AG04450 (cell line): ENCODE measurements at regions not wholly inside any gene's neighbourhood (a gene's known extent, or its start where the extent isn't known, plus 50 kb on each side); places are given as distances from the start of the nearest gene placed in this dataset.

Source experiments
- CTCF ChIA-PET: fragments of 300-600, 350-600 bp; formaldehyde crosslinking; extraction: SDS; loops from one replicate; lab custom pipeline; 2022; ENCODE audit warnings: antibody characterized with exemption, inconsistent platforms; lab: Charles Lee
- POLR2A ChIA-PET: fragments of 350-600 bp; formaldehyde crosslinking; extraction: SDS; loops from one replicate; lab custom pipeline; 2021; ENCODE audit warnings: antibody characterized with exemption, inconsistent platforms; lab: Yijun Ruan, JAX
- DNase-seq: peaks from one replicate; pipeline ENCODE4 v3.0.0-alpha.2; 2011; ENCODE audit warnings: low read depth, low spot score
- H3K27ac ChIP-seq: one replicate; pipeline ENCODE4 v1.5.1; 2012; ENCODE audit warnings: low read depth, low read length, control low read depth
- H3K27me3 ChIP-seq: one replicate; pipeline ENCODE4 v1.6.0; 2012; ENCODE audit warnings: low read length; ENCODE audit not compliant: control insufficient read depth, insufficient read depth
- H3K4me3 ChIP-seq: 2 replicates; pipeline ENCODE4 v1.5.1; 2011; ENCODE audit warnings: mild to moderate bottlenecking, low read depth, low read length, control low read depth
- H3K9me3 ChIP-seq: 2 replicates; pipeline ENCODE4 v1.5.1; 2012; ENCODE audit warnings: low read length; ENCODE audit not compliant: control insufficient read depth, insufficient read depth
- TF ChIP-seq, protein P1 (sequence below): IDR thresholded peaks from 2 replicates; pipeline ENCODE4 v1.5.1; 2011; ENCODE audit warnings: low read depth, low read length, control low read depth, inconsistent platforms

DNA sequence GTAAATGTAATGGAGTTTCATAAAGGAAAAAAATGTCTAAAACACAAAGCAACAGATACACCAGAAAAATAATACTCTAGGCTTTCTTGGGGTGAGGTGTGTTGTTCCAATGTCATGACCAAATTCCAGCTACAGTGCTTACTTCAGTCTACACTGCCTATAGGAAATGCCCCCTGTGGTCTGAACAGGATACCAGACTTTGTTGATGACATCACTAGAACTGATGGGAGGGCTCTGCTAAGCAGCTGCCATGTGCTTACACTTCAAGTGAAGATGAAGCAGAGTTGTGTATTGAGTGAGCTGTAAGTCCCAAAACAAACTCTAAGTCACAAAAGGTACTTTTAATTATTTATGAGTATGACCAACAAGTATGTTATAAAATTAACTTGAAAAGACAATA is 456.1 kb upstream of the IL12A start:
- no peak overlapping the region for H3K27ac ChIP-seq
- TF ChIP-seq, protein P1, sequence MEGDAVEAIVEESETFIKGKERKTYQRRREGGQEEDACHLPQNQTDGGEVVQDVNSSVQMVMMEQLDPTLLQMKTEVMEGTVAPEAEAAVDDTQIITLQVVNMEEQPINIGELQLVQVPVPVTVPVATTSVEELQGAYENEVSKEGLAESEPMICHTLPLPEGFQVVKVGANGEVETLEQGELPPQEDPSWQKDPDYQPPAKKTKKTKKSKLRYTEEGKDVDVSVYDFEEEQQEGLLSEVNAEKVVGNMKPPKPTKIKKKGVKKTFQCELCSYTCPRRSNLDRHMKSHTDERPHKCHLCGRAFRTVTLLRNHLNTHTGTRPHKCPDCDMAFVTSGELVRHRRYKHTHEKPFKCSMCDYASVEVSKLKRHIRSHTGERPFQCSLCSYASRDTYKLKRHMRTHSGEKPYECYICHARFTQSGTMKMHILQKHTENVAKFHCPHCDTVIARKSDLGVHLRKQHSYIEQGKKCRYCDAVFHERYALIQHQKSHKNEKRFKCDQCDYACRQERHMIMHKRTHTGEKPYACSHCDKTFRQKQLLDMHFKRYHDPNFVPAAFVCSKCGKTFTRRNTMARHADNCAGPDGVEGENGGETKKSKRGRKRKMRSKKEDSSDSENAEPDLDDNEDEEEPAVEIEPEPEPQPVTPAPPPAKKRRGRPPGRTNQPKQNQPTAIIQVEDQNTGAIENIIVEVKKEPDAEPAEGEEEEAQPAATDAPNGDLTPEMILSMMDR = no peak
- DNase-seq = no peak
- CTCF ChIA-PET = no interaction called here
- H3K4me3 ChIP-seq = no peak overlapping the region
- POLR2A ChIA-PET = no interaction called here
- H3K27me3 ChIP-seq = peaks cover 3% of the 10 kb centered on the region
- H3K9me3 ChIP-seq = no peaks in the 10 kb centered on the region

DNA sequence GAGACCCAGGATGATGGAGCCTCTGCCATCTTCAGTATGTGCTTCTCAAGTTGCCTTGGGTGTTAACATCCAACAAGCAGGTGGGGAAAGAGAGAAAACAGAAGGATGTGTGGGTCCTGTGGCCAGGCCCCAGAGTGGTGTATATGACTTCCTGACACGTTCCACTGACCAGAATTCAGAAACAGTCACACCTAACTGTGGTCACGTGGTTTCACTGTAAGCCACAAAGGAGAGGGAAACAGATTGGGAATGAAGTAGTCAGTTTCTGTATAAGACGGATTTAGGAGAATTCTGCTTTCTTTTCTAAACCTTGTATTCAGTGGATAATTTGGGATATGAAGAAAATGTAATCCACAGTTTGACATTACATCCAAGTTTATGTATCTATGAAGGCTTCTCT is 454.1 kb upstream of the IL12A start:
- H3K4me3 ChIP-seq = no peak overlapping the region
- DNase-seq = no peak
- TF ChIP-seq, protein P1 = no peak
- no peak overlapping the region for H3K27ac ChIP-seq
- H3K9me3 ChIP-seq = no peaks in the 10 kb centered on the region
- peaks cover 3% of the 10 kb centered on the region for H3K27me3 ChIP-seq
- ChIA-PET CTCF (no interaction called here), POLR2A (no interaction called here)

DNA sequence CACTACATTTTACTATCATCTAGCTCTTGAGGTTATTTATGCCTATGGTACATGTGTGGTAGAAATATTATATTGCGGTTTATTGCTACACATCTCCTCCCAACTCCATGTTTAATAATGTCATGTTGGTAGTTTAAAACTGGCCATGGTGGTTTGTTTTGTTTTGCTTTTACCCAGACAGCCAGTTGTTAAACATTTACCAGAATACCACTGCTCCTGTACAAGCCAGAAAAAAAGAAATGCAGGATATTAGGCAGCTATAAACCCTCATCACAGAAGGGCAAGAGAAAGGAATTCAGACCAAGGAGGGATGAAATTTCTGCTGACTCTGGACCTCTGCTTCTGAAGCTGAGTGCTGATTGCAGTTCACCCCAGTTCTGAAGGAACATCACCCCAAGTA is 451.8 kb upstream of the IL12A start:
- ChIA-PET CTCF (no interaction called here), POLR2A (no interaction called here)
- no peaks in the 10 kb centered on the region for H3K9me3 ChIP-seq
- no peaks in the 10 kb centered on the region for H3K27me3 ChIP-seq
- no peak overlapping the region for H3K27ac ChIP-seq
- TF ChIP-seq, protein P1 = no peak
- no peak for DNase-seq
- no peak overlapping the region for H3K4me3 ChIP-seq

DNA sequence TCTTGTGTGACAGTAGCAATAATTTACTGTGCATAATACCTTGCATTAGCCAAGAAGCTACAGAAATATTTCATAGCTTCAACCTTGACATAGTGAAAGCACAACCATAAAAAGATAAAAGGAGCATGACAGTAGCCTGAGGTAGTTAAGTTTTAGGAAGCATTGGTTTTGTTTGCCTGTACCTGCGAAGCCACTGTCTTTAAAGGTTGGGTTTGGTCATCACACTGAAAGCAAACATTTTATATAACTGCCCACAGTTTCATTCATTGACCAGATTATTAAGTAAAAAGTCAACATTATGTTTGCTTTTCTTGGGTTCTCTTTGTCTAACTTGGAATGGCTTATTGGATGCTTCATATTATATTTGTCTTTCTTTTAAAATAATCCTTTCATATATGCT is 450.1 kb upstream of the IL12A start:
- Histone ChIP-seq H3K27ac (no peak overlapping the region), H3K4me3 (no peak overlapping the region), H3K27me3 (no peaks in the 10 kb centered on the region), H3K9me3 (no peaks in the 10 kb centered on the region)
- ChIA-PET CTCF (no interaction called here), POLR2A (no interaction called here)
- TF ChIP-seq, protein P1 = no peak
- DNase-seq = no peak

DNA sequence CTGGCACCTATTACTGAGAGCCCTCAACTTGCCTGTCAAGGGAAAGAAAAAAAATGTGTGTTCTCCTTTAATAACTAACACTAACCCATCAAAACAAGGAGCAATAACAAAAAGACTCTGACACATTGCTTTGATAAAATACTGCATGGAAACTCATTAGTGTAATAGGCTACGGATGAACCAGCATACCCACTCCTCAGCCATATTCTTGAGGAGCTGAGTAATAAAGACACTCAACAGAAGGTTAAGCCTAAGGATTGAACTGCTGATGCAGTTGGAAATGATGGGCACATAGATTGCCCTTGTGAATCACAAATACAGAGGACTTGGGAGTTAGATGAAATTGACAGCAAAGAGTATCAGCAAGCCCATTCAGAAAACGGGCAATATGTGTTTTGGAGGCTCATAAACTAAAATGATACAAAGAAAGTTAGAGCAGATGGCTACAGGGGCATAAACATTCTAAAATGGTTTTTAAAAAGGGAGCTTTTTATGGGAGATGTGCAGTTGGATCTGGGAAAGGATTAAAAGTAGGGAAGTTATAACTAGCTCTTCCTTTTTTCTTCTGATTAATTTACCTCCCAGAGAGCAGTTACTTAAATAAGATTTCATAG is 447.6 kb upstream of the IL12A start:
- no peaks in the 10 kb centered on the region for H3K9me3 ChIP-seq
- no peak overlapping the region for H3K4me3 ChIP-seq
- DNase-seq = no peak
- H3K27me3 ChIP-seq = no peaks in the 10 kb centered on the region
- H3K27ac ChIP-seq = no peak overlapping the region
- TF ChIP-seq, protein P1 = no peak
- ChIA-PET CTCF (interaction anchor here (1.3 kb wide), 1 partner anchor 264 kb away, joined by 3 read pairs; no protein-coding TSS in a partner anchor), POLR2A (interaction anchor here (0.6 kb wide), 1 partner anchor 20 kb away, joined by 9 read pairs; no protein-coding TSS in a partner anchor)
